ENCODE measurements at regions not wholly inside any gene's neighbourhood (a gene's known extent, or its start where the extent isn't known, plus 50 kb on each side); places are given as distances from the start of the nearest gene placed in this dataset.

- no peaks in the 10 kb centered on the region for H3F3A ChIP-seq (ENCODE audit: low read depth)
- H2AFZ ChIP-seq (ENCODE audit: low read length): no peak overlapping the region
- no peak overlapping the region for H3K4me2 ChIP-seq (ENCODE audit: low read depth, low read length, poor library complexity, severe bottlenecking)
- TF ChIP-seq EZH2phosphoT487 (IDR thresholded peaks at IDR 0.05; ENCODE audit: borderline replicate concordance) (no peak), CTCF (conservative IDR thresholded peaks at IDR 0.05; ENCODE audit: low read length) (no peak)
- H3K4me3 ChIP-seq (ENCODE audit: low read length, poor library complexity, severe bottlenecking): no peak overlapping the region
- no peaks in the 10 kb centered on the region for H3K79me2 ChIP-seq (ENCODE audit: insufficient read depth, low read length)
- H4K20me1 ChIP-seq (ENCODE audit: insufficient read depth, low read length, poor library complexity, severe bottlenecking): no peaks in the 10 kb centered on the region
- H3K9me3 ChIP-seq (ENCODE audit: insufficient read depth, low read depth, low read length): no peaks in the 10 kb centered on the region
- no peaks in the 10 kb centered on the region for H3K27me3 ChIP-seq (ENCODE audit: insufficient read depth, low read length, poor library complexity, severe bottlenecking)
- H3K4me1 ChIP-seq (ENCODE audit: insufficient read depth, low read length, poor library complexity, severe bottlenecking): no peaks in the 10 kb centered on the region
- no peak overlapping the region for H3K9ac ChIP-seq (ENCODE audit: low read depth, low read length, poor library complexity, severe bottlenecking)
- H3K36me3 ChIP-seq (ENCODE audit: insufficient read depth, low read length): no peaks in the 10 kb centered on the region
- no peaks in the 10 kb centered on the region for H3K9me2 ChIP-seq (replicated peaks; ENCODE audit: low read depth, low read length)
Measured at GRCh38 chr5:60334281-60334713, 365.7 kb downstream of the DEPDC1B start.

GRCh38 chr5:60333005-60333571 lies 366.9 kb downstream of the DEPDC1B start:
- H3K9me2 ChIP-seq (replicated peaks; ENCODE audit: low read depth, low read length): no peaks in the 10 kb centered on the region
- no peaks in the 10 kb centered on the region for H3K4me1 ChIP-seq (ENCODE audit: insufficient read depth, low read length, poor library complexity, severe bottlenecking)
- no peaks in the 10 kb centered on the region for H3K27me3 ChIP-seq (ENCODE audit: insufficient read depth, low read length, poor library complexity, severe bottlenecking)
- no peak overlapping the region for H3K4me3 ChIP-seq (ENCODE audit: low read length, poor library complexity, severe bottlenecking)
- no peaks in the 10 kb centered on the region for H3K79me2 ChIP-seq (ENCODE audit: insufficient read depth, low read length)
- H2AFZ ChIP-seq (ENCODE audit: low read length): no peak overlapping the region
- TF ChIP-seq CTCF (conservative IDR thresholded peaks at IDR 0.05; ENCODE audit: low read length): no peak
- TF ChIP-seq EZH2phosphoT487 (IDR thresholded peaks at IDR 0.05; ENCODE audit: borderline replicate concordance): no peak
- no peaks in the 10 kb centered on the region for H4K20me1 ChIP-seq (ENCODE audit: insufficient read depth, low read length, poor library complexity, severe bottlenecking)
- no peaks in the 10 kb centered on the region for H3K36me3 ChIP-seq (ENCODE audit: insufficient read depth, low read length)
- H3K9me3 ChIP-seq (ENCODE audit: insufficient read depth, low read depth, low read length): no peaks in the 10 kb centered on the region
- no peak overlapping the region for H3K4me2 ChIP-seq (ENCODE audit: low read depth, low read length, poor library complexity, severe bottlenecking)
- no peak overlapping the region for H3K9ac ChIP-seq (ENCODE audit: low read depth, low read length, poor library complexity, severe bottlenecking)
- H3F3A ChIP-seq (ENCODE audit: low read depth): no peaks in the 10 kb centered on the region

GRCh38 chr5:60332244-60333004 lies 367.5 kb downstream of the DEPDC1B start:
- H3K4me2 ChIP-seq (ENCODE audit: low read depth, low read length, poor library complexity, severe bottlenecking): no peak overlapping the region
- H3K9me3 ChIP-seq (ENCODE audit: insufficient read depth, low read depth, low read length): no peaks in the 10 kb centered on the region
- no peaks in the 10 kb centered on the region for H3K9me2 ChIP-seq (replicated peaks; ENCODE audit: low read depth, low read length)
- no peak overlapping the region for H2AFZ ChIP-seq (ENCODE audit: low read length)
- no peaks in the 10 kb centered on the region for H3K4me1 ChIP-seq (ENCODE audit: insufficient read depth, low read length, poor library complexity, severe bottlenecking)
- no peak overlapping the region for H3K4me3 ChIP-seq (ENCODE audit: low read length, poor library complexity, severe bottlenecking)
- no peaks in the 10 kb centered on the region for H3F3A ChIP-seq (ENCODE audit: low read depth)
- H3K9ac ChIP-seq (ENCODE audit: low read depth, low read length, poor library complexity, severe bottlenecking): no peak overlapping the region
- H3K27me3 ChIP-seq (ENCODE audit: insufficient read depth, low read length, poor library complexity, severe bottlenecking): no peaks in the 10 kb centered on the region
- H3K36me3 ChIP-seq (ENCODE audit: insufficient read depth, low read length): no peaks in the 10 kb centered on the region
- TF ChIP-seq EZH2phosphoT487 (IDR thresholded peaks at IDR 0.05; ENCODE audit: borderline replicate concordance) (no peak), CTCF (conservative IDR thresholded peaks at IDR 0.05; ENCODE audit: low read length) (no peak)
- H4K20me1 ChIP-seq (ENCODE audit: insufficient read depth, low read length, poor library complexity, severe bottlenecking): no peaks in the 10 kb centered on the region
- no peaks in the 10 kb centered on the region for H3K79me2 ChIP-seq (ENCODE audit: insufficient read depth, low read length)

All from Loucy (cell line).